Superior temporal gyrus (tissue), 1 donor: ENCODE measurements at regions not wholly inside any gene's neighbourhood (a gene's known extent, or its start where the extent isn't known, plus 50 kb on each side); places are given as distances from the start of the nearest gene placed in this dataset.

Experiments used
- DNase-seq: peaks from one replicate; pipeline ENCODE4 v3.0.0-alpha.2; 2016; ENCODE audit errors: extremely low spot score

DNA sequence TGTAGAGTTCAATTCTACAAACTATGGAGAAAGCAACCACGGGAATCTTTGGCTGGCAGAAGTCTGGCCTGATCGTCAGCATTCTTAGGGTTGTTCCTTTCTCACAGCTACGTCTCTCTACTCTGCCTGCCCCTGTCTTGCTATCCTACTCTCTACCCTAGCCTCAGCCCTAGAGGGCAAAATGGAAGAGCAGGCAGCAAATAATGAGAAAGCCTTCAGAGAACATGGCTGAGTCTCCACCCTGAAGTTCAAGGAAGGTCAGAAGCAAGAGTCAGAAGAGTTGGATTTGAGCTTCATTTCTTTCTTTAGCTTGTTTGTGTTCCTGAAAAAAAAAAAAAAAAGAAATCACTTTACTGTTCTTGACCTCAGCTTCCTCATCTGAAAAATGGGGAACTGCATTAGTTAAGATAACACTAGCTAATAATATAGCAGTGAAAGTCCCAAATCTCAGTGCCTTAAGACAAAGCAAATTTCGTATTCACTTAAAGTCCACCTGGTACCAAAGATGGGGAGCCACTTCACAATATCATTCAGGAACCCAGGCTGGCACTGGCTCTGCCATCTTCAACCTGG is 50.2 kb upstream of the CCND2 start:
- no peak for DNase-seq

- DNase-seq: no peak
These were observed 52.3 kb upstream of the CCND2 start for GRCh38 chr12:4221258-4221620.

- DNase-seq: no peak
These were observed 52.9 kb upstream of the CCND2 start for GRCh38 chr12:4220536-4221257.

DNA sequence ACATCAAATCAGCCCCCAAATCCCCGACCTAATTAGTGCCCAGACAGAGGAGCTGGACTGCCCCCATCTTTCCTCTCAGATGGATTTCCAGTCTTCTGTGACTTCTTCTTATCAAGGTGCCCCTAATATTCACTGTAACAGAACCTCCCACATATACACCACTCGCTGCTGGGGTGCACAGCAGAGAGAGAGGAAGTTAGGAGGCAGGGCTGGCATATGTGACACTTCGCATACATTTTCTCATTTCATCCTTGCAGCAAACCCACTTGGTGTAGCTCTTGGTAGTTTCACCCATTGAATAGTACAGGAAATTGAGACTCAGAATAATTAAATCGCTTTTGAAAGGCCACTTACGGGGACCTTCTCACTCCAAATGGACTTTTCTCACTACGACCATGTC is 56.5 kb upstream of the CCND2 start:
- DNase-seq: no peak

DNA sequence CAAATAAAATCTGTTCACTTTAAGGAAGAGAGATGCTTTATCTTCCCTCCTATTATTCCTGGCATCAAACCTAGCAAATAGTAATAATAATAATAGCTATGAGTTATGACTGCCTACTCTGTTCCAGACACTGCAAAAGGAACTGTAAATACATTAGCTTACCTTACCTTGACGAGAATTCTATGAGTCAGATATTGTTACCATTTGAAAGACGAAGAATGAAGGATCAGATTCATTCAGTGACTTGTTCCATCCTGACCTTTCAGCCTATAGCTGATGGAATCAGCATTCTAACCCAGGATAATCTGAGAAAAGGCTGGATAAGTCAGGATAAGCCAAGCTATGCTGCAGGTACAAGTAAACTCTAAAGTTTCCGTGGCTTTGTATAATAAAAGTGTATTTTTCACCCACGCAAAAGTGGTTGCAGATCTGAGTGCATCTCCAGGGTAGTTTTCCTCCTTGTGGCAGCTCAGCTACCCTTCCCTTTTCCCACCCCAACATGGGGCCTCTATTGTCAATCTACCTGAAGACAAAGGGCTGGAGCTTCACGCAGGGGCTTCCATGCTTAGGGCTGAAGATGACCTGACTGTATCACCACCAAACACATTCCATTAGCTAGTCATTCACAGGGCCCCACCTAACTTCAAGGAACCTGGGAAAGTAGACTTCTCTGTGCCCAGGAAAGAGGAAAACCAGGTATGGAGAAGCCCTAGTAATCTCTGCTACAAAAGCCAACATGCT is 57.2 kb upstream of the CCND2 start:
- no peak for DNase-seq

GRCh38 chr12:4215229-4216186 is 58.1 kb upstream of the CCND2 start:
- peak; percentile 13 for DNase-seq

- no peak for DNase-seq
These were observed 58.7 kb upstream of the CCND2 start for GRCh38 chr12:4214877-4215228.

- no peak for DNase-seq
These were observed 60.1 kb upstream of the CCND2 start for GRCh38 chr12:4213471-4213870.

- DNase-seq: no peak
These were observed 60.7 kb upstream of the CCND2 start for GRCh38 chr12:4212845-4213244.

DNA sequence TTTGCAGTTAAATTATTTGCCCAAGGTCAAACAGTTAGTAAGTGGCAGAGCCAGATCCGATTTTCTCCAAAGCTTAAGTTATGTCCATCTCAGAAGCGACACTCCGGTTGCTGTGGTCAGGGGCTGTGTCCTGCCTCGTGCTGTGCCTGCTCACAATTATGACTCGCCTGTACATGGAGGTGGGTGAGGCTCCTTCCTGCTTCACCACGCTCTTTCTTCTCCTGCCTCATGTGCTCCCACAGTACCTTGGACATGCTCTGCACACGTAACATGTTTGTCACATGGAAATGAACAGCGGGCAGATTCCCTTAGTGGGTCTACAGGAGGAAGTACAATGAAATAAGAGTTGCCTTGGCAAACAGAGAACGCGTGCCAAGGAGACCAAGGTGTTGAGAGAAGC is 62.2 kb upstream of the CCND2 start:
- DNase-seq: no peak

GRCh38 chr12:4210183-4210582 is 63.4 kb upstream of the CCND2 start:
- no peak for DNase-seq

GRCh38 chr12:4206470-4206869 is 67.1 kb upstream of the CCND2 start:
- no peak for DNase-seq

- no peak for DNase-seq
These were observed 69.7 kb upstream of the CCND2 start for GRCh38 chr12:4203772-4204376.

DNA sequence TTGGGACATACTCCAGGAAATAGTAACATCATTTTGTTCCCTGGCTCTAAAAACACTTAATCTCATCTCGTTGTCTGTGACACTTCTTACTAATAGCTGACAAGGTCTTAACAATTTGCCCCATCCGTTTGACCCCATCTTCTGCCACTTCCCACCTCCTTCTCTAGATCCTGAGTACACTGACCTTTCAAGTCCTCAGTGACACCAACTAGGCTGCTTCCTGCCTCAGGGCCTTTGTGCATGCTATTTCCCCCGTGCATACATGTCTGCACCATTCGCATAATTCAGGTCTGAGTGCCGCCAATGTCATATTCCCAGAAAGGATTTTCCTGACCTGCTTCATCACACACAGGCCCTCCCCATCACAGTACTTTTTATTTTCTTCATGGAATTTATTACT is 70.6 kb upstream of the CCND2 start:
- no peak for DNase-seq

GRCh38 chr12:4202487-4202886 is 71.1 kb upstream of the CCND2 start:
- DNase-seq: no peak

DNA sequence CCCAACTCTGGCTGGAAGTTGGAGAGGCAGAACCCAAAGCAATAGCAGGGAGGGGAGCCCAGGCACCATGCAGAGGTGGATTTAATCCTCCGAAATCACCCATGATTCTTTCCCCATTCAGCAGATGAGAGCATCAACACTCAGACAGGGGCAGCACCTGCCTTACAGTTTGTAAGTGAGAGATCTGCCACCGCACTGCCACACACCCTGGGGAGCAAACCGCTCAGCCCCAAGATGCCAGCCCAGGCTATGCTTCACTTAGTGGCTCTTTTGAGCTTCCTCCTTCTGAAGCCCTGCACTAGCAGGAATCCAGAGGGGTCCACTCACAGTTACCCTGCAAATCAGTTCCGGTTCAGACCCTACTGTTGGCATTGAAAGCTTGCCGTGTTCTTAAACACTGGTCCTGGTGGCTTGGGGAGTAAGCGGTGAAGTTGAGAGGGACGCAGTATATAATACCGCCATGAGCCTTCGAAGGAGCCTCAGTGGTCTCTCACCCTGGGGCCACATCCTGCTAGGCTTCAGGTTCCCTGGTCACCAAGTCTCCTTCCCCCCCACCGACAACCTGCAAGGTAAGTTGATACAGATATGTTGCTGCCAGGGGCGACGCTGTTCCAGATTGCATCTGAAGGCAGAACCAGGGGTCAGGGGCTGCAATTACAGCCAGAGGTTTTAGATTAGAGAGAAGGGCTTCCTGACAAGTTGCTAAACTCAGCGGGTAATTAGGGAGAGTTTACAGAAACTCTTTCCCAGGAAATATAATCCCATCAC is 72.0 kb upstream of the CCND2 start:
- no peak for DNase-seq

DNA sequence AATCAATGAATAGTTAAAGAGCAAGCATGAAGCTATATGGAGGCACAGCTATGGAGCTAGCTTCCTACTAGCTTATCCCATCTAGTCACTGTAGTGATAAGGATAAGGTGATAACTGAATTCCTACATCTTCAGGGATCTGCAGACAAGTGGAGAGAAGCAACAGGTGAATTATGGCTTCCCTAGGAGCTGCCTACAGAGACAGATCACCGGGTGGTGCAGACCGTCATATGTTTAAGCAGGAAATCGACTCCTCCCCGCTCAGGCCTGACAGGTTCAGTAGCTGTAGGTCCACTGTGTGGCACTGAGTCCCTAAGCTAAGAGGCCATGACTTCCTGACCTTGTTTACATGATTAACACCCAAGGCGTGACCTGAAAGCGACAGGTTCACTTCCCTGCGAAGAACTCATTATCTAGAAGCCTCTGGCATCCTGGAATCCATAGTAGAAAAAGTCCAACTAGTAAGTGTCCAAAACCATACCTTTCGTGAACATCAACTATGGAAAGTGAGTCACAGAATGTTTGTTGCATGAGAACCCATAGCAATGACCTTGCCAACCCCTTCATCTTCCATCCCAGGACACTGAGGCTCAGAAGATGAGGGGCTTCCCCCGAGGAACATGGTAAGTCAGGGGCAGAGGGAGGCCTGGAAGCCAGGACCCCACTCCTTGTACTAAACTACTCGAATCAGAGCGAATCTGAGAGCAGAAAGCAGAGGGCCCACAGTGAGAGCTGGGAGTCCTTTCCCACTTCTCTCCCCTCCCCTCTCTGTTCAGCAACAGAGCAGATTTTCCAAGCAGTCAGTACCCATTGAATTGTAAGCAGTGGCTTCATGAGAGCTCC is 75.4 kb upstream of the CCND2 start:
- DNase-seq: no peak

- no peak for DNase-seq
These were observed 76.6 kb upstream of the CCND2 start for GRCh38 chr12:4196805-4197420.

- DNase-seq: no peak
These were observed 78.9 kb upstream of the CCND2 start for GRCh38 chr12:4194668-4195067.

GRCh38 chr12:4193821-4194220 is 79.7 kb upstream of the CCND2 start:
- DNase-seq: no peak
